Activated CD4-positive, alpha-beta T cell treated with anti-CD3 and anti-CD28 coated beads, Interleukin-2, amount 10 ng/mL, durations not matched to agents 24 days and 14 days (primary cell): ENCODE measurements at regions not wholly inside any gene's neighbourhood (a gene's known extent, or its start where the extent isn't known, plus 50 kb on each side); places are given as distances from the start of the nearest gene placed in this dataset.

Source experiments
- DNase-seq: peaks from one replicate; pipeline ENCODE4 v3.0.0; 2022
- H3K27ac Mint-ChIP-seq: one replicate; pipeline ENCODE4 v1.8.0; 2022; ENCODE audit warnings: mild to moderate bottlenecking, mixed read lengths
- H3K27me3 Mint-ChIP-seq: one replicate; pipeline ENCODE4 v1.8.0; 2022; ENCODE audit warnings: mixed read lengths
- H3K36me3 Mint-ChIP-seq: one replicate; pipeline ENCODE4 v1.8.0; 2022; ENCODE audit warnings: low read depth, mild to moderate bottlenecking, mixed read lengths
- H3K4me1 Mint-ChIP-seq: one replicate; pipeline ENCODE4 v1.8.0; 2021; ENCODE audit warnings: mixed read lengths
- H3K4me3 Mint-ChIP-seq: one replicate; pipeline ENCODE4 v1.8.0; 2022; ENCODE audit warnings: mild to moderate bottlenecking, moderate library complexity, mixed read lengths
- H3K9me3 Mint-ChIP-seq: one replicate; pipeline ENCODE4 v1.8.0; 2021; ENCODE audit warnings: mixed read lengths
- intact Hi-C: fragments of 100-400 bp; cut with micrococcal nuclease; formaldehyde crosslinking; loops from one replicate; pipeline ENCODE4 v1.15.1; 2023

- no peak overlapping the region for H3K4me3 Mint-ChIP-seq
- H3K4me1 Mint-ChIP-seq = peaks cover 53% of the 10 kb centered on the region
- H3K9me3 Mint-ChIP-seq = no peaks in the 10 kb centered on the region
- no peak for DNase-seq
- no peaks in the 10 kb centered on the region for H3K27me3 Mint-ChIP-seq
- H3K27ac Mint-ChIP-seq = peak overlapping the region; percentile 49
- intact Hi-C loops = no loop called here
- H3K36me3 Mint-ChIP-seq = peaks cover 7% of the 10 kb centered on the region
These were observed 102.2 kb downstream of the ARF6 start for GRCh38 chr14:49994951-49995561.

GRCh38 chr14:49997991-49998390 lies 105.1 kb downstream of the ARF6 start:
- no peaks in the 10 kb centered on the region for H3K9me3 Mint-ChIP-seq
- peaks cover 2% of the 10 kb centered on the region for H3K36me3 Mint-ChIP-seq
- peak overlapping the region; percentile 70 for H3K27ac Mint-ChIP-seq
- H3K4me3 Mint-ChIP-seq = no peak overlapping the region
- intact Hi-C loops = loop anchor here (2.0 kb wide), 1 partner anchor 51 kb away; no protein-coding TSS in a partner anchor
- H3K4me1 Mint-ChIP-seq = peaks cover 66% of the 10 kb centered on the region
- DNase-seq = no peak
- H3K27me3 Mint-ChIP-seq = no peaks in the 10 kb centered on the region

DNA sequence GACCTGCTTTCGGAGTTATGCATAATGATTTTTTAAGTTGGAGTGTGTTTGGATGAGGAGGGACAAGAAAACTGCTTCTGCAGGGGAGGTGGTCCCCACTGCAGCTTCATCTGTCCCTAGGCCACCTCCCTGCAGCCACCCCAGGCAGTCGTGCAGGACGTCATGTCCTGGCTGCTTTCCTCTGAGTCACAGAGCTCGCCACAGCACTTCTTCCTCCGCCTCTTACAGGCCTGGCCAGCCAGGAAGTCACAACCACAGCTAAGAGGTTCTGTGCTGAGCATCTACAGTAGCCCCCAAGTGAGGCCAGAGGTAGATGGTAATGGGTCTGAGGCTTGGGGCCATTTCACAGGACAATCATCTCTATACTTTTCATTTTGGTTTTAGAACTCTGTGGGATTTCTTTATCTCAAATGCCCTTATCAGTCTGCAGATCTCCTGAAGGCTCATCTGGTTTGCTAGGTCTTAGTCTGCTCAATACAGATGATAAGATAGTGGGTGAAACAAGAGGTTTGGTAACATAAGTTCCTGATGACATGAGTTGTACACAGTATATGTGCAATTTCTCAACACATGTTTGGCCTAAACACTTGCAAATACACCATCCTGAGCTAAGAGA lies 106.4 kb downstream of the ARF6 start:
- peak; percentile 92 for DNase-seq
- Mint-ChIP-seq H3K4me1 (peaks cover 67% of the 10 kb centered on the region), H3K36me3 (peaks cover 2% of the 10 kb centered on the region), H3K4me3 (peak overlapping the region; percentile 80), H3K9me3 (no peaks in the 10 kb centered on the region), H3K27ac (peak overlapping the region; percentile 96), H3K27me3 (no peaks in the 10 kb centered on the region)
- intact Hi-C loops = loop anchor here (1.0 to 2.0 kb wide), 7 partner anchors 15 to 136 kb away; no protein-coding TSS in a partner anchor

DNA sequence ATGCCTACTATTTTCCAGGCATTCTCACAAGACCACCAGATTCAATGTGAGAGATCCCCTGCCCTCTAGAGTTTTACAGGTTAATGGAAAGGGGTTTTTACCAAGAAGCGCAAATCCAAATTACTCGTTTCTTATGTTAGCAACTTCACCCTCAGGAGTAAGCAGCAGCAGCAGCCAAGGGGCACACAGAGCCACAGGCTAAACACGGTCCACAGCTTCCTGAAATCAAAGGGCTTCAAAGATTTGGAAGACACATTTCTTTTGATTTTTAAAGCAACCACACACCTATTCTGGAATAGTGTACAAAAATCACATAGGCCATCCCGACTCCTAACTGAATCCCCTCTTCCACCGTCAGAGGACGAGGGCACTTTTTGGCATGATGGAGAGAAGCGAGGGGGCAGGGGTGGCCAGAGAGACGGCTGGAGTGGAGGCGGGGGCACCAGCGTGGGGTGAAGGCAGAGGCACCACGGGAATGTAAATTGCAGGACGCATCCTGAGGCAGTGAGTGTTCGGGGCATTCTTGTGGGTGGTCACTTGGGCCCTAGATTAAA lies 107.0 kb downstream of the ARF6 start:
- peak; percentile 69 for DNase-seq
- H3K4me1 Mint-ChIP-seq = peaks cover 67% of the 10 kb centered on the region

DNA sequence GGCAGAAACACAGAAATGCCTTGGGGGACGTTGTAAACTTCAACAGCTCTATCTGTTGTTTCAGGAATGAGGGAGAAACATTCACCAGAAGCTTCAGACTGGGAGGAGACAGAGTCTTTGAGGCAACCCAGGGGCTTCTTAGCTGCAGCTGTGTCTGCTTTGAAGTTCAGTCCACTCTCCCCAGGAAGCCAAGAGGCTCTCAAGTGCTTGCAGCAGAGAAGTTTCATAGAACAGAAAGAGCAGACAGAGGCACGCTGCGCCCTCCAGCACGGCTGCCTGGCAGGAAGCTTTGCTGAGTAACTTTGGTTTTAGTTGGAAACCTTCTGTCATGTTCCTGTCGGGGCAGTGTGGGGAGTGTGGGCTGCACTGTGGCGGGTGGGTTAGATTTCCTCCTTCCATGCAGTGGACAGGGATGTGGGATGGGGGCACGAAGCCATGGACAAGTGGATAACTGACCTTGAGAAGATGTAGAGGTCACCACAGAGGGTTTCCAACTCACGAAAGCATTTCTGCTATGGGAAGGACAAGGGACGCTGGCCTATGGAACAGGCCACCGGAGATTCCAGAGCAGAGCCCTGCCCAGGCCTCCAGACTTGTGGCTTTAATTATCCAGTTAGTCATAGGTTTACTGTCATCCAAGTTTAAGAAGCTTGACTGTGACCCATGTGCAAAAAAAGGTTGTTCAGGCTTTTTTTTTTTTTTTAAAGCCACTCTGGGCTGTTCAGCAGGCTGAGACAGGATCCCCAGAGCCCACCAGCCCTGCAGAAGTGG lies 107.7 kb downstream of the ARF6 start:
- peaks cover 4% of the 10 kb centered on the region for H3K36me3 Mint-ChIP-seq
- peaks cover 67% of the 10 kb centered on the region for H3K4me1 Mint-ChIP-seq
- H3K9me3 Mint-ChIP-seq = no peaks in the 10 kb centered on the region
- intact Hi-C loops = loop anchor here (1.0 to 5.0 kb wide), 4 partner anchors 38 to 232 kb away; partner anchors contain the start of gene SOS2
- H3K4me3 Mint-ChIP-seq = peak overlapping the region; percentile 80
- H3K27me3 Mint-ChIP-seq = no peaks in the 10 kb centered on the region
- DNase-seq = peak; percentile 94
- H3K27ac Mint-ChIP-seq = peak overlapping the region; percentile 96

More for the DNA sequence above, 107.0 kb downstream of the ARF6 start:
- H3K36me3 Mint-ChIP-seq = peaks cover 2% of the 10 kb centered on the region
- peak overlapping the region; percentile 96 for H3K27ac Mint-ChIP-seq
- no peaks in the 10 kb centered on the region for H3K9me3 Mint-ChIP-seq
- peak overlapping the region; percentile 80 for H3K4me3 Mint-ChIP-seq
- intact Hi-C loops = loop anchor here (1.0 to 5.0 kb wide), 11 partner anchors 16 to 232 kb away; partner anchors contain the start of gene SOS2
- H3K27me3 Mint-ChIP-seq = no peaks in the 10 kb centered on the region

GRCh38 chr14:50001151-50001998 lies 108.5 kb downstream of the ARF6 start:
- Mint-ChIP-seq H3K4me1 (peaks cover 64% of the 10 kb centered on the region), H3K36me3 (peaks cover 4% of the 10 kb centered on the region), H3K27ac (peak overlapping the region; percentile 96), H3K27me3 (no peaks in the 10 kb centered on the region), H3K9me3 (no peaks in the 10 kb centered on the region), H3K4me3 (peak overlapping the region; percentile 80)
- intact Hi-C loops = loop anchor here (2.0 to 5.0 kb wide), 3 partner anchors 39 to 231 kb away; partner anchors contain the start of gene SOS2
- DNase-seq = peak; percentile 91

- peaks cover 63% of the 10 kb centered on the region for H3K4me1 Mint-ChIP-seq
- H3K27ac Mint-ChIP-seq = peak overlapping the region; percentile 96
- intact Hi-C loops = loop anchor here (1.0 to 5.0 kb wide), 8 partner anchors 19 to 230 kb away; partner anchors contain the start of gene SOS2
- H3K9me3 Mint-ChIP-seq = no peaks in the 10 kb centered on the region
- no peaks in the 10 kb centered on the region for H3K27me3 Mint-ChIP-seq
- peak; percentile 93 for DNase-seq
- peaks cover 6% of the 10 kb centered on the region for H3K36me3 Mint-ChIP-seq
- peak overlapping the region; percentile 83 for H3K4me3 Mint-ChIP-seq
These were observed 109.4 kb downstream of the ARF6 start for GRCh38 chr14:50001999-50002925.

- no peak for DNase-seq
- H3K4me3 Mint-ChIP-seq = peak overlapping the region; percentile 83
- no peaks in the 10 kb centered on the region for H3K27me3 Mint-ChIP-seq
- peaks cover 60% of the 10 kb centered on the region for H3K4me1 Mint-ChIP-seq
- intact Hi-C loops = loop anchor here (1.0 to 5.0 kb wide), 7 partner anchors 18 to 229 kb away; partner anchors contain the start of gene SOS2
- H3K36me3 Mint-ChIP-seq = peaks cover 6% of the 10 kb centered on the region
- H3K9me3 Mint-ChIP-seq = no peaks in the 10 kb centered on the region
- H3K27ac Mint-ChIP-seq = peak overlapping the region; percentile 96
These were observed 110.0 kb downstream of the ARF6 start for GRCh38 chr14:50002926-50003212.

GRCh38 chr14:50003213-50004021 lies 110.5 kb downstream of the ARF6 start:
- intact Hi-C loops = loop anchor here (5.0 kb wide), 2 partner anchors 41 to 229 kb away; partner anchors contain the start of gene SOS2
- DNase-seq = peak; percentile 95
- Mint-ChIP-seq H3K9me3 (no peaks in the 10 kb centered on the region), H3K36me3 (peaks cover 6% of the 10 kb centered on the region), H3K27ac (peak overlapping the region; percentile 96), H3K27me3 (no peaks in the 10 kb centered on the region), H3K4me3 (peak overlapping the region; percentile 83), H3K4me1 (peaks cover 58% of the 10 kb centered on the region)

GRCh38 chr14:50006141-50006540 lies 110.2 kb downstream of the VCPKMT start:
- no peak for DNase-seq
- H3K9me3 Mint-ChIP-seq = no peaks in the 10 kb centered on the region
- no peak overlapping the region for H3K27ac Mint-ChIP-seq
- H3K4me3 Mint-ChIP-seq = no peak overlapping the region
- H3K36me3 Mint-ChIP-seq = peaks cover 16% of the 10 kb centered on the region
- intact Hi-C loops = no loop called here
- H3K27me3 Mint-ChIP-seq = no peaks in the 10 kb centered on the region
- peaks cover 42% of the 10 kb centered on the region for H3K4me1 Mint-ChIP-seq

DNA sequence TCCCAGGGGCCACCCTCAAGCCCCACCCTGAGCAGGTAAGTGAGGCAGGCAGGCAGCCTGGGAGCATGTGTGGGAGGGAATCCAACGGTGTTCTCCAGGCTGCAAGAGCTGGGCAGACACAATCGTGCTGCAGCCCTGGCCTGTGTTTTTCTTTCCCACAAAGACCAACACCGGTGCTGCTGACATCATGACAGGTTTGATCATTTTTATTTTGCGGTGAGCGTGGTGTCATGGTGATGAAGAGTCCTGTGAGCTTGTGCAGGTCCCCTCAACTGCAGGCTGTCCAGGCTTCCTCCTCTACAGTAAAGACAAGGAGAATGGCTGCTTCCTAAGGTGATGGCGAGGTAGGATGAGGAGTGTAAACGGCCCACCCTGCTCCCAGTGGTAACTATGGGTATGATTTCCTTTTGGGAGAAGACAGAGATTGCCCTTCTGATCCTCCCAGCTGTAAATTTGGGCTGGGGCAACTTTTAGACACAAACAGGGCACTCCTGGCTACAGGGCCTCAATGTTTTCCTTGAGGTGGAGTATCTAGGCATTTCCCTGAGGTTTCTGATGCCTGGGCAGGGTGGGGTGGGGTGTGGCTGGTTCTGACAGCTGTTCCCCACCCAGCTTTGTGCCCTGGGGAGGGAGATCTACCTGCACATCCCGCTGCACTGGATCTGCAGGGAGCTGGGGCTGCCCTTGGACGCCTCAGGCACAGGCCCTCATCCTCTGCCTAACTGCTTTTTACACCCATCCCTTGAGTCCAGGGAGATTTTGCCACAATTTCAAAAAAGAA lies 109.1 kb downstream of the VCPKMT start:
- Mint-ChIP-seq H3K9me3 (no peaks in the 10 kb centered on the region), H3K36me3 (peaks cover 17% of the 10 kb centered on the region), H3K27ac (no peak overlapping the region), H3K27me3 (no peaks in the 10 kb centered on the region), H3K4me1 (peaks cover 36% of the 10 kb centered on the region), H3K4me3 (no peak overlapping the region)
- peak; percentile 60 for DNase-seq
- intact Hi-C loops = no loop called here
